ENCODE measurements at regions not wholly inside any gene's neighbourhood (a gene's known extent, or its start where the extent isn't known, plus 50 kb on each side); places are given as distances from the start of the nearest gene placed in this dataset.
"Not testable (repeated sequence)": the region's sequence is repeated elsewhere in the genome, so short reads cannot be mapped to it uniquely, and the experiment has no call there.

DNA sequence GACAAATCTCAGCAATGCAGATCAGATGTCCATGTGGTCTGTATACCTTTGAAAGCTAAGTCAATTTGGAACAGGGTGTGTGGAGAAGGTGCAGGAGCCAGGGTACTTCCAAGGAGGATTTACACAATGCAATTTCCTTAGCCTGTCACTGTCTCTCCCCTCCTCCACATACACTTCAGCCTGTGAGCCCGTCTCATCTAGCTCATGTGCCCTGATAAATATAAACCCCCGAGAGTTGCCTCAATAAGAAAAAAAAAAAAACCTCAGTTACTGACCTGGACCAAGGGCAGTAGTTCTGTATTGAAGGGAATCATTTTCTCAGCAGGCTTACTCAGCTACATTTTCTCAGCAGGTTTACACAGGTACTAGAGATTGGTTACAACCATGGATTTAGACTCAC, 132.1 kb upstream of the PELI2 start:
- no peak for DNase-seq

DNA sequence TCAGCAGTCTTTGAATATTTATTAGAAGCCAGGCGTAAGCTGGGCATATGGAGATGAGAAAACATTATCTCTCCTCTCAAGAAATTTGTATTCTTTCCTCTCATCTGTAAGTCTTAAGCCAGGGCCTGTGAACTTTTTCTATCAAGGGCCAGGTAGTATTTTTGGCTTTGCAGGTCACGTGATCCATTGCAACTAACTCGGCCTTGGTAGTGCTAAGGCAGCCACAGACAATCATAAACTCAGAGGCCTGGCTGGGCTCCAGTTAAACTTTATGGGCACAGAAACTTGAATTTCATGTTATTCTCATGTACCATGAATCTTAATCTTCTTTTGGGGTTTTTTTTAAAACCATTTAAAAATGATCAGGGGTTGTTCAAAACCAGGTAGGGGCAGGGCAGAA, 117.4 kb upstream of the PELI2 start:
- DNase-seq = no peak

DNA sequence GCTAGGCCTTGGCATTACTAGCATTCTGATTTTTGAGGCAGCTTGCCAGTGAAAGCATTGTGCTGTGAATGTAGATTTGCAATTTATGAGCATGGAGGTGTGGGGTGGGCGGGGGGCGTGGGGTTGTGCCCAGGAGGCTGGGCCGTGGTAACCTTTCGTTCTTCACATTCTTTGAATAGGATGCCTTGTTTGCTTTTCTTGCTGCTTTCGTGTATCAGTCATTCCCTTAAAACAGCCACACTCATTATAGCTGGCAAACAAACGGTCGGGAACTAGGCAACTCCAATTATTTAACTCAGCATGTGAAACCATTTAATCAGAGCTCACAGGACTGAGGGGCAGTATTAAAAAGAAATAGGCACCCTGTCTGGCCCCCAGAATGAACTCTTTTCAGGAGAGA, 115.9 kb upstream of the PELI2 start:
- DNase-seq = no peak

DNA sequence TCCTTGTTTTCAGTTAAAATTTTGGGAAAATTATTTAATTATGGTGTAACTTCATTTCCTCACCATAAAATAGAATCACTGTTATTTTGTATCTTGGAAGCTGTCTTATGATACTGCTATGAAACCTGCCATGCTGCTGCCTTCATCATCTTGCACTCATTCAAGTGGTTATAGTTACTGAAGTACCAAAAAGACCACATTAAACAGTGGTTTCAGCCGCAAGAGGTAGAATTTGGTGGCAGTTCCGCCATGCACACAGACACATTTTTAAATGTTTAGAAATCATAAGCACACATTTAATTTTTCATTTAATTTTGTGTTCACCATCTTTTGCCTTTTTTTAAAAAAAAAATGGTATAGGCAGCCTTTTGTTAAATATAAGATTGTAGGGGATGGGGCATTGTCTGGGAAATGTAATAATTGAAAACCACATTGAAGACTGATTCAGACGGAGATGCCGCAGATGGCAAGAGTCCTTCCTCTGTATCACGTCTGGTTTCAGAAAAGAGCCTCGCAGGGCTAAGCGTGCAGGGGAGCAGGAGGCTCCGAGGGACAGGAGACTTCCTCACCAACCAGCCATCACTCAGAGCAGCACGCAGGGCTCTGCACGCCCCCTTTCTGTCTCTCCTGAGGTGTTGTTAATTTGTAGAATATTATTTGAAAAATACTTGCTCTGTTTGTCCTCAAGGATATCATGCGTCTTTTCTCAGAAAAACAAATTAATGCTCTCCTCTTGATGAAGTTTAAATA, 115.2 kb upstream of the PELI2 start:
- DNase-seq = no peak

DNA sequence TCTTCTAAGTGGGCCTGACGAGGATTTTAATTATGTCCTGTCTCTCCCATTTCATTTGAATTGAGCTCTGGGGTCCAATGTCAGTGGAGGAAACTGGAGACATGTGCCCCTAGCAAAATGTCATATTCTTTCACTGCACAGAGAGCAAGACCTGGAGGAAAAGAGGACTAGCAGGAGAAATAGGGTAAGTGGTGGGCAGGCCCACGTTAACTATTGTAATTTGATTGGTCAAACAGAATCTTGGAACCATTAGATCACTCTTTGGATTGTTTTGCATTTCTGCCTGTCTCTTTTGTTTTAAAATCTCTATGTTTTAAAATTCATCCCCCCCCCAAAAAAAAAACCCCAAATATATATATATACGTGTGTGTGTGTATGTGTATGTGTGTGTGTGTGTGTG, 113.9 kb upstream of the PELI2 start:
- no peak for DNase-seq

DNA sequence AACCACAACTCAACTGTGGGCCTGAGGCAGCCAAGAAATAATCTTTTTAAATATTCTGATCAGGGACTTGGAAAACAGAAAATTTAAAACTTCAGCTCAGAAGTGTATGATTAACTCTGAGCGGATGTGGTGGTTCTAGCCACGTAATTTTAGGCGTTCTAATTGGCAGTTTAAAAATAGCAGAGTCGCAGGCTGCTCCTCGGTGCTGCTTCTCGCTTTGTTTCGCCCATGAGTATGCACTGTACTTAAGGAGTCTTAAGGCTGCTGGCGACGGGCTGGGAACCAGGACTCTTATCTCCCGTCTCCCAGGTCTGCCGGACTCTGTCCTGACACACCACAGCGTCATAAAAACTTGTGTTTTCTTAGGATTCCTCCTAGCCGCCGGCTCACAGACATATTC, 113.4 kb upstream of the PELI2 start:
- no peak for DNase-seq

DNA sequence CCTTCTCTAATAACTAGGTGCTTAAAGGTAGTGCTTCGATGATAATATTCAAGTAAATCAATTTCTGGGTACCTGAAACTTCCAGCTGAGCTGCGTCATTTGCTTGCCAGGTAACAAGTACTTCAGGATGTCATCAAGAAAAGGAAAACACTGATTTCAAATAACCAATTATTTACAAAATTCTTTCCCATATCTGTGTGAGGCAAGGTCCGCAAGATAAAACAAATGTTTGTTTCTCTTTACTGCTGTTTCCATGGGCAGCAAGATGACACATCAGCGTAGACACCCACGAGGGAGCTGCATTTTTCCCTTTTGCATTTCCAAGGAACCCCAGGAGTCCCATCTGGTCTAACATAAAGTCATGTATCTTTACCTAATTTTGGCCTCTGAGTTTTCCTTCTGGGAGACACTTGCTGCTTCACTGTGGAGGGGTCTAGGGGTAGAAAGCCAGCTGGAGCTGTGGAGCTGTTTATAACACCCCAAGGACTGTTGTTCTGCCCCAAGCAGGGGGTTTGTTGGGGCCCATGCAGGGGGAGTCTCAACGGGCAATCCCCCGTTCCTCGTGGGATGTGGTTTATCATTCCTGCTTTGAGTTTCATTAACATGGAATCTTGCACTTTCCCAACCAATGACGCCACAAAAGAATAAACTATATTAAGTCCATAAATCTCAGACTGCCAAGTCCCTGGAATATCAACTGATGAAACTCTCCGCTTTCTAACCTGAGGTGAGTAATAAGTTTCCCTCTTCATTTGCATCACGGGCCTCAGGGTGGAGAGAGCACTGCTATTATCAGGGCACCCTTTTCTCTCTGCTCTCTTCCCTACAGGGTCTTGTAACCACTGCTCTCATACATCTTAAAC, 112.8 kb upstream of the PELI2 start:
- DNase-seq = no peak

DNA sequence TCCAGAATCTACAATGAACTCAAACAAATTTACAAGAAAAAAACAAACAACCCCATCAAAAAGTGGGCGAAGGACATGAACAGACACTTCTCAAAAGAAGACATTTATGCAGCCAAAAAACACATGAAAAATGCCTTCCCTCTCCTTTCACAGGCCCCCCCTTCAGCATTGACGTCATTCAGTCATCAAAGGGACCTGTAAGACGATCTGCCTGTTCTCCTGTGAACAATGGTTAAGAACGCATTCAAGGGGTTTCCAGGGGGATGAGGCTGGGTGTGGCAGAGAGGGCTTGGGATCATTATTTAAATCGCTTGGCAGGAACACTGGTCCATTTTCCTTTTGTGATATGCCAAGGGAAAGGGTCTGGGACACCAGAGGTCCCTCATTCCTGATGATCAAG, 110.7 kb upstream of the PELI2 start:
- DNase-seq = not testable (repeated sequence)

DNA sequence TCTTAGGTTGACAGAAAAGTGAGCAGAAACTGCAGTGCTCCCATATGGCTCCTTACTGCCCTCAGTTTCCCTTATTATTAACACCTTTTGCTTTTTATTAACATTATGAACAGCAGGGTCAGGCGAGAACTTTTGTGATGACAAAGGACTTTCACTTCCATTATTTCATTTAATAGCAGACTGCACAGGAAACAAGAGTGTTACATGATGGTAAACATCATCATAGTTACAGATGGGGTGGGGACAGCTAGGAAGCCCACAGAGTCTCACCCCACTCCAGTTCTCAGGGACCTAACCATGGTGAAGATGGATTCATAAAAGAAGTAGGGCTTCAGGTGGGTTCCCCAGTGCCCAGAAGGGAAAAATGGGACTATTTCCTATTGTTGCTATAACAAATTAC, 110.1 kb upstream of the PELI2 start:
- DNase-seq = no peak

DNA sequence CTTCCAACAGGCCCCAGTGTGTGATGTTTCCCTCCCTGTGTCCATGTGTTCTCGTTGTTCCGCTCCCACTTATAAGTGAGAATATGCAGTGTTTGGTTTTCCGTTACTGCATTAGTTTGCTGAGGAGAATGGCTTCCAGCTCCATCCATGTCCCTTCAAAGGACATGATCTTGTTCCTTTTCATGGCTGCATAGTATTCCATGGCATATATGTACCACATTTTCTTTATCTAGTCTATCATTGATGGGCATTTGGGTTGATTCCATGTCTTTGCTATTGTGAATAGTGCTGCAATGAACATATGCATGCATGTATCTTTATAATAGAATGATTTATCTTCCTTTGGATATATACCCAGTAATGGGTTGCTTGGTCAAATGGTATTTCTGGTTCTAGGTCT, 109.5 kb upstream of the PELI2 start:
- DNase-seq = not testable (repeated sequence)

DNA sequence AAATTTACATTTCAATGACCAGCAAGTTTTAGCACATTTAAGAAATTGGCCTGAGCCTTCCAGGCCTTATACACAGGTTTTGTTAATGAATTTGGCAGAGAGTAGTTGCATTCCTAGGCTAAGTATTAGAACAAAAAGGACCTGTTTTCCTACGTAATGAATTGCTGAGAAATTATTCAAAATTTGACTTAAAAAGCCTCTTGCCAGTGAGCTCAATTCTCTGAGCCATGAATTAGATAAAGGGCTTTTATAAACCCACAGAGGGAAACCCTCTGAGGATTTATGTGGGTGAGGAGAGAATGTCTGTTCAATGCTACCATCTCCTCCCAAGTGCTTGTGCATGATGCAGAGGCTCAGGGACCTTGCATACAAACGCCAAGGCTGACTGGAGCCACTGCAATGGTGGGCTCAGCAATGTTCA, 94.5 kb upstream of the PELI2 start:
- DNase-seq = no peak

DNA sequence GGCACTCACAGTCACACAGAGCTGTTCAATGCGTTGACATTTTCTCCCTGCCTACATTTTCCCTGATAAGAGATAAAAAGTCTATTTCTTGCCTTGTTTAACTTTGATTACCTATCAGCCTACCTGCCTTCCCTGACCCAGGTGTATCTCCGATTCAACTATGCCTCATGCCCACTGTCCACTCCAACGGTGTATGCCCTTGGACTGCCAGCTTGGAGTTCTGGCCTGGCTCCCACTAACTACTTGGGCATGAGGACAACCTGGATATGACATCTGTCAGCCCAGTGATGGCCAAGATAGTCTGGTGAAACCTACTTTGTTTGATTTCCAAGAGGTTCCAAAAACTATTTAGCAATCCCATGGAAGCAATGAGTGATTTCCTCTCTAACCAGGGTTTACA, 93.0 kb upstream of the PELI2 start:
- no peak for DNase-seq

DNA sequence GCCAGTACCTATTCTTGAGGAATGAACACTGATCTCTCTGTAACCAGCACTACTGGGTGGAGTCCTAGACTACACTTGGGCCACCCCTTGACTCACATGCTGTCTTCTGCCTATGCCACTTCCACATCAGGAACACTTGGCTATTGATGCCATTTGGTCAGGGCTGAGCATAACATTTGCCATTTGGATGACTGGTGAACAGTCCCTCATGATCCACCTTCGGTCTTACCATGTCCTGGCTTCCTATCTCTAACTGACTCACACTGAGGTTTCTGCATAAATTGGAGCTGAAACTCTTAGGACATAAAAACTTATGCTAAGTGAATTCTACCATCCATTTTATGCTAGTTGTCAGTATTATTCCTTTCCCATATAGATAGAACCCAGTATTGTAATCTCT, 91.7 kb upstream of the PELI2 start:
- DNase-seq = no peak

DNA sequence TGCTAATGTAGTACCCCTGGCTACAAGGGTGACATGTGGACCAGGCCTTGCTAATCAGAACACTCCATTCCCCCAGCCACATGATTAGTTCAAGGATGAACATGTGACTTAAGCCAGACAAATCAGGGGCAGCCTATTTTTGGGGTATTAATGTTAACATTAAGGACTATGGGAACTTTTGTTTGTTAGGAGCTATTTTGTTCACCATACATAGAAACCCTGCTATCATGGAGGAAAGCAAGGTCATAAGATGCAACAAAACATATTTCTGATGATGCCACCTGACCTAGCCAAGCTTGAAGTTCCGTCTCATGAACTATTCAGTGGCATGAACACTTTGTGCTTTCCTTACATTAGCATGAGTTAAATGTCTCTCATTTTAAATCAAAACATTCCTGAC, 90.8 kb upstream of the PELI2 start:
- no peak for DNase-seq

DNA sequence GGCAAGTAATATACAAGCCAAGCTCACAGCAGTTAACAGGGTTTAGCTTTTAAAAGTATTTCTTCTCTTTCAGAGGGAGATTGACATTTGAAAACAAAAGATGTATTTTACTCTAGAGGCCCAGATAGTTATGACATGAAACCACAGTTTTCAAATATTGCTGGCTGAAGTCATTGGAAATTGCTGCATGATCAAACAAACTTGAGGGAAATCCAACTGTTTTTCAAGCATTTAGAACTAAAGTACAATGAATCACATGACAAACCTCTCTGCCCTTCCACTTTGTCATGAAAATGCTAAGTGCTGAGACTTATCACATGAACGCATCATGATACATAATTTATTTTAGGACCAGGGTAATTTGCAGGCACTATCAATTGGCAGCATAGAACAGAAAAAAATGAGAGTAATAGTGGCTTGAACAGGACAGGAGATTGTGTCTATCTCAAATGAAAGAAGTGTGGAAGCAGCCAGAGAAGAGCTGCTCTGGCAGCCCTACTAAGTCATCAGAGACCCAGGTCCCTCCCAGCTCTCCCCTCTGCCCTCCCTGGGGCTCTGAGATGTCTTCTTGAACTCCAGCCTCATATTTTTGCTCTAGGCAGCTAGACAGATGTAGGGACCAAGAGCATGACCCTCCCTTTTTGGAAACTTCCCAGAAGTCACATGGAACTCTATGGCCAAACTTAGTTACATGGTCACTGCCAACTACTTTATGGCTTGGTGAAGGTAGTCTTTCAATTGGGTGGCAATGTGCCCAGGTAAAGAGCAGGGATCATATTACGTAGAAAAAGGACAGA, 90.1 kb upstream of the PELI2 start:
- no peak for DNase-seq

DNA sequence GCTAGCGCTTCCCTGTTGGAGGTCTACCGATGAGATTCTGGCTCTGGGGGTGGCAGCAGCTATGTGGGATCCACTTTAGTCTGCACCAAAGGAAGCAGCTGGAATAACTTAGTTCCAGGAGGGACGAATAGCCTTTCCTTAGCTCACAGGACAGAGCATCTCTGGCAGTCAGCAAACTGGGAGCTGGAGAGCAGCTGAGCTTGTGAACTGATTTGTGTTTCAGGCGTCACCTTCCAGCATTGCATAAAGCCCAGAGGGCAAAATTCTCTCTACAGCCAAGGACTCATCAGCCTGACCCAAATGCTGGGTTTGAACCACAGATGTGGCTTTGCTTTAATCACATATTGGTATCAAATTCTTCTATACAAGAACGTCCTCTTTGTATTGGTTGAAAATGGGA, 81.9 kb upstream of the PELI2 start:
- DNase-seq = no peak

DNA sequence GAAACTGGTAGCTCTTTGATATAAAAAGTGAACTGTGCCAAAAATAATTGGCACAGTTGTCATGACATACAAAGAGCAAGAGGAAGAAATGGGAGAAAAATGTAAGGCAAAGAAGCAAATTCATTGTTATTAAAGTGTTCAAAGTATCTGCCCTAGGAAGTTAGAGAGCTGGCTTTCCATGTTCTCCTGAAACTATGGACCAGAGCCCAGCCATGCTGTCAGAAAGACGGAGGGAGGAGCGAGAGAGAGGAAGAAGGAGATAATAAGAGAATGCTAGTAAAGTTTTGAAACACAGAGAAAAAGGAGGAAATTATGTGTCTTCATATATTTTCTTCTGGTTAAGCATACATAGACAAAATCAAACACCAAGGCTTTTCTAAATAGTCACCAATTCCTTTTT, 78.1 kb upstream of the PELI2 start:
- no peak for DNase-seq

DNA sequence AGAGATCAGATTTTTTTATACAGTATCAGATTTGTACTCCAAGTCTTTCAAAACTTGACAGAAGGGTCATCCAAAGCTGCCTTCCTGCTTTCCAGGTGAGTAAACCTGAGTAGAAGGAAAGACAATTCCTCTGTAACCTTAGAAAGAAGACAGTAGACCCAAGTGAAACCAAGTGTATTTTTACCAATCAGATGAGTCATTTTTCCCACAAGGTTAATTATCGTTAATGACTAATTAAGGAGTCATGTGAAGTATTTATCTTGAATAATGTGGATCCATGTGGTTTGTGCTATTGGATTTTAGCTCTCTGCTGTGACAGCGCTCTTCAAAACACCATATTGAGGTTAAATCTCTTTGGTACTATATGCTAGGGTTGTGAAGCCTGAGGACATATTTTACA, 74.0 kb upstream of the PELI2 start:
- no peak for DNase-seq

DNA sequence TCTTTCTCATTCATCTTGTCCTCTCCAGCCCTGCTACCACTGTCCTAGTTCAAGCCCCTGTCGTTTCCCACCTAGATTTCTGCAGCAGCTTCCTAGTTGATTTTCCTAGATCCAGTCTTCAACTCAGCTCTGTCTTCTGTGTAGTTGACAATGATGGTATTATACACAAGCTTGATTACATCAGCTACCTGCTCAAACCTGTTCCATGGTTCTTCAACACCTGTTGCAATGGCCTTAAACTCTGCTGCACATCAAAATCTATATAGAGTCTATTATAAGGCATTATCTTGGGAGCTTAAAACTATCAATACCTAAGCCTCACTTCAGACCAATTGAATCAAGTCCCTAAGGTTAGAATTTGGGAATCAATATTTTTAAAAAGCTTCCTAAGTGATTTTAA, 71.7 kb upstream of the PELI2 start:
- no peak for DNase-seq

DNA sequence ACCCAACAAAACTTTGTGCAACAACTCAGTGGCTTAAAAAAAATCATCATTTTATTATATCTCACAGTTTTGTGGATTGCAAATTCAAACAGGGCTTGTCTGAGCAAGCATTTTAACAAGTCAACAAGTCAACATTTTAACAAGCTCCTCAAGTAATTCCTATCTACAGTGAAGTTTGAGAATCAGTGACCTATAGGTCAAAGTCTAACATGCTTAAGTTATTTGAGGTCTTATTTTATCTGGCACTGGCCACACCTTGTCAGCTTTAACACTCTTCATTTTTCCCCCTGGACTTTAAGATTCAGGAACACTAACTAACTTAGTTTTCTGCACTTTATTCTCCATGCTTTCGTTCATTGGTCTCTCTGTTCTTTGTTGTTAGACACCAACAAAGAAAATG, 71.2 kb upstream of the PELI2 start:
- no peak for DNase-seq

DNA sequence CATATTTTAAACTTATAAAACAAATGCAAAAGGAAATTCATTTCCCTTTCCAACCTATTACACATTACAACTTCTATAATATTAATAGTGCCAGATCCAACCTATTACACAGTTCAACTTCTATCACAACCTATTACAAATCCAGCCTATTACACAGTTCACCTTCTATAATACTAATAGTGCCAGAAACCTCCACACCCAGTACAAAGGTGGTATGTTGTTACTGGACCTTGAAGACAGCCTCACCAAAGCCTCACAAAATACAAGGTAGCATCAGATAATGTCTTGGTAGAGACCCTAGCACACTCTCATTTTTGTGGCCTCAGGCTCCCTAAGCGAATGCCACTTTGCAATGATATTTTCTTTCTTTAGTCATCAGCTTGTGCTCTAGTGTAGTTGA, 68.7 kb upstream of the PELI2 start:
- DNase-seq = no peak

DNA sequence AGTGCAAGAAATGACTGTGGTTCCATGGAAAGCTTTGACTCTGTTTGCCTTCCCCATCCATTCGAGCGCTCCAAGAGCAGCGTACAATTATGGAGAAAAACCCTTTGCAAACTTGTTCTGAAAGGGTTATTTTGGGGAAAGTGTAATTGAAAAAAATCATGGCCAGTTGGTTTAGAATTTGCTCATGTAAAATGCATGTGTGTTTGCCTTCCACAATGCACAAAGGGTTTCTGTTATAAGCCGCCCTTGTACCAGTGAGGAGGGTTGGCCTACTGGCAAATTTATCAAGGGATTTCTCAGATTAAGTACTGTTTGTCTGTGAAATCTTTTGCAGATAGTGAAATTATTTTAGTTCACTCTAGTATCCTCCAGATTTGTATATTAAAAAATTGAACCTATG, 62.7 kb upstream of the PELI2 start:
- DNase-seq = no peak

DNA sequence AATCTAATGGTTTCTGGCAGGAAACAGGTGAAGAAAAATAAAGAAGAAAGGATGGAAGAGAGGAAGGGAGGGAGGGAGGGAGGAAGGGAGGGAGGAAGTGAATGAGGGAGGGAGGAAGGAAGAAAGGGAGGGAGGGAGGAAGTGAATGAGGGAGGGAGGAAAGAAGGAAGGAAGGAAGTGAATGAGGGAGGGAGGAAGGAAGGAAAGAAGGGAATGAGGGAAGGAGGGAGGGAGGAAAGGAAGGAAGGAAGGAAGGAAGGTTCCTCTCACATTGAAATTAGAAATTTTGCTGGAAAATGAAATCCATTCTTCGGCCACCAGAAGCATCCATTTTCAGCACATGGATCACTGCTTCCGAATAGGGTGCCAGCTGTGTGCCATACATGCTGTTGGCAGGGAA, 62.2 kb upstream of the PELI2 start:
- no peak for DNase-seq
